D721Med (cell line): ENCODE measurements at regions not wholly inside any gene's neighbourhood (a gene's known extent, or its start where the extent isn't known, plus 50 kb on each side); places are given as distances from the start of the nearest gene placed in this dataset.
"Not testable (repeated sequence)": the region's sequence is repeated elsewhere in the genome, so short reads cannot be mapped to it uniquely, and the experiment has no call there.

ENCODE experiments used
- DNase-seq: peaks from one replicate; pipeline ENCODE4 v3.0.0; 2011; ENCODE audit warnings: low spot score; ENCODE audit not compliant: insufficient read length
- FAIRE-seq: peaks from 2 replicates; lab custom pipeline; 2011; peaks lifted over from hg19 to GRCh38; lab: Jason Lieb, UNC
- TF ChIP-seq, protein P1 (sequence below): IDR thresholded peaks from 2 replicates; pipeline ENCODE4 v1.5.1; 2012; ENCODE audit warnings: mild to moderate bottlenecking, control low read depth; ENCODE audit not compliant: insufficient read depth; ENCODE audit errors: missing control alignments

DNA sequence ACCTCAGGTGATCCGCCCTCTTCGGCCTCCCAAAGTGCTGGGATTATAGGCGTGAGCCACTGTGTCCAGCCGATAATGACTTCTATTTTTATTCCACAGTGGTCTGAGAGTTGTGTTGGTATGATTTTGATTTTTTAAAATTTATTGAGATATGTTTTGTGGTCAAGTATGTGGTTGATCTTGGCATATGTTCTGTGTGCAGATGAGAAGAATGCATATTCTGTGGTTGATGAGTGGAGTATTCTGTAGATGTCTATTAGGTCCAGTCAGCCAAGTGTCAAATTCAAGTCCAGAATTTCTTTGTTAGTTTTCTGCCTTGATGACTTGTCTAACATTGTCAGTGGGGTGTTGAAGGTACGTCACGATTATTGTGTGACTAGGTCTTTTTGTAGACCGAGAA lies 338.2 kb upstream of the TARS1 start:
- TF ChIP-seq, protein P1, sequence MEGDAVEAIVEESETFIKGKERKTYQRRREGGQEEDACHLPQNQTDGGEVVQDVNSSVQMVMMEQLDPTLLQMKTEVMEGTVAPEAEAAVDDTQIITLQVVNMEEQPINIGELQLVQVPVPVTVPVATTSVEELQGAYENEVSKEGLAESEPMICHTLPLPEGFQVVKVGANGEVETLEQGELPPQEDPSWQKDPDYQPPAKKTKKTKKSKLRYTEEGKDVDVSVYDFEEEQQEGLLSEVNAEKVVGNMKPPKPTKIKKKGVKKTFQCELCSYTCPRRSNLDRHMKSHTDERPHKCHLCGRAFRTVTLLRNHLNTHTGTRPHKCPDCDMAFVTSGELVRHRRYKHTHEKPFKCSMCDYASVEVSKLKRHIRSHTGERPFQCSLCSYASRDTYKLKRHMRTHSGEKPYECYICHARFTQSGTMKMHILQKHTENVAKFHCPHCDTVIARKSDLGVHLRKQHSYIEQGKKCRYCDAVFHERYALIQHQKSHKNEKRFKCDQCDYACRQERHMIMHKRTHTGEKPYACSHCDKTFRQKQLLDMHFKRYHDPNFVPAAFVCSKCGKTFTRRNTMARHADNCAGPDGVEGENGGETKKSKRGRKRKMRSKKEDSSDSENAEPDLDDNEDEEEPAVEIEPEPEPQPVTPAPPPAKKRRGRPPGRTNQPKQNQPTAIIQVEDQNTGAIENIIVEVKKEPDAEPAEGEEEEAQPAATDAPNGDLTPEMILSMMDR = no peak
- DNase-seq (no peak), FAIRE-seq (no peak)

DNA sequence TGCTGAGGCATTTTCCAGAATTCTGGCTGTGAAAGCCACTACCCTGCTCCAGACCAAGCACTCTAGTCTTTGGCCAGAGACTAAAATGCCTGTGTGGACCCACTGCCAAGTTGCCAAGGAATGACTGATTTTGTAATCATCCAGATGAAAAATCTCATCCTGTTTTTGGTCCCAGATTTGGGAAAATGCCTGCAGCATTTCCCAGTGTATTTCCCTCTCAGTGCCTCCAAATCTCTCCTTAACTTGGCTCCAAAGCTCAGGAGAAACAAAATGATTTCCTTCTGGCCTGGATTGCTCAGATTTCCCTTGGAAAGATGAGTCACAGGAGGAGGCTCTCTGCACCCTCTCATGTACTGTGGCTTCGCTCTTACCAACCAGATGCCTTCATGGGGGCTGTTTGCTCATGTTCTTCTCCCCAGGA lies 335.2 kb upstream of the TARS1 start:
- DNase-seq = no peak
- no peak for FAIRE-seq
- TF ChIP-seq, protein P1 = no peak

DNA sequence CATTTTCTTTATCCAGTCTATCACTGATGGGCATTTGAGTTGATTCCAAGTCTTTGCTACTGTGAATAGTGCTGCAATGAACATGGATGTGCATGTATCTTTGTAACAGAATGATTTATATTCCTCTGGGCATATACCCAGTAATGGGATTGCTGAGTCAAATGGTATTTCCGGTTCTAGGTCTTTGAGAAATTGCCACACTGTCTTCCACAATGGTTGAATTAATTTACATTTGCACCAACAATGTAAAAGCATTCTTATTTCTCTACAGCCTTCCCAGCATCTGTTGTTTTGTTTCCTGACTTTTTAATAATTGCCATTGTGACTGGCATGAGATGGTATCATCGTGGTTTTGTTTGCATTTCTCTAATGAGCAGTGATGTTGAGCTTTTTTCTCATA lies 330.3 kb upstream of the TARS1 start:
- FAIRE-seq, DNase-seq: not testable (repeated sequence)

DNA sequence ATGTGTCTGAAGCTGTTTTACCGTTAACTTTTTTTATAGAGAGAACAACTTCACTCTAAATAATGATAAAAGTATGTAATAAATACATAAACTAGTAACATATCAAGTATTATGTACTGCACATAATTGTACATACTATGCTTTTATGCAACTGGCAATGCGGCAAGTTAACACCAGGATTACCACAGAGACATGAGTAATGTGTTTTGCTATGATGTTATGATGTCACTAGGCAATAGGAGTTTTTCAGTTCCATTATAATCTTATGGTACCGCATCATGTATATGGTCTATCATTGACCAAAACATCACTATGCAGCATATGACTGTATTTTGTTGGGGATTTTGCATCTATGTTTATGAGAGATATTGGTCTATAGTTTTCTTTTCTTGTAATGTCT lies 326.4 kb upstream of the TARS1 start:
- DNase-seq = no peak
- no peak for FAIRE-seq
- TF ChIP-seq, protein P1 = no peak

DNA sequence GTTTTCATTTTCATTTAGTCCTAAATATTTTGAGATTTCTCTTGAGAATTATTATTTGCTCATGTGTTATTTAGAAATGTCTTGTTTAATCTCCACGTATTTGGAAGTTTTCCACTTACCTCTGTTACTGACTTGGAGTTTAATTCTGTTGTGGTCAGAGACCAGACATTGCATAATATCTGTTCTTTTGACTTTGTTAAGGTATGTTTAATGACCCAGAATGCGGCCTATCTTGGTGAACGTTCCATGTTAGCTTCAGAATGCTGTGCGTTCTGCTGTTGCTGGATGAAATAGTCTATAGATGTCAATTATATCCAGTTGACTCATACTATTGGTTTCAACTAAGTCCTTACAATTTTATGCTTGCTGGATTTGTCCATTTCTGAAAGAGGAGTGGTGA lies 325.3 kb upstream of the TARS1 start:
- TF ChIP-seq, protein P1 = no peak
- DNase-seq = no peak
- no peak for FAIRE-seq

DNA sequence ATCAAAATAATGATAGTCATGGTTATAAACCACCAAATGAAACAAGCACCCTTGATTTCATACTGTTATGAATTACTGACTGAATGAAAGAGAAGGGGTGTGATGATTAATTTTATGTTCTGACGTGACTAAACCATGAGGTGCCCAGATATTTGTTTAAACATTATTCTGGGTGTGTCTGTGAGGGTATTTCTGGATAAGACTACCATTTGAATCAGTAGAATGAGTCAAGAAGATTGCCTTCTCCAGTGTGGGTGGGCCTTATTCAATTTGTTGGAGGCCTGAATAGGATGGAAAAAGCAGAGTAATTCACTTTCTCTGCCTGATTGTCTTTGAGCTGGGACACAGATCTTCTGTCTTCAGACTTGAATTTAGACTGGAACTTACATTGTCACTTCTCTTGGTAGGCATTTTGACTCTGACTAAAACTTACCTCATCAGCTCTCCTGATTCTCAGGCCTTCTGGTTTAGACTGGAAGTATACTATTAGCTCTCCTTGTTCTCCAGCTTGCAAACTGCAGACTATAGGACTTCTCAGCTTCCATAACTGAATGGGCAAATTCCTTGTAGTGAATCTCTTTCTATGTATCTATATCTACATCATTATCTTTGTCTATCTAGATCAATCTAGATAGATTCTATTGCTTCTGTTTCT lies 321.9 kb upstream of the TARS1 start:
- DNase-seq (no peak), FAIRE-seq (no peak)
- TF ChIP-seq, protein P1 = no peak

DNA sequence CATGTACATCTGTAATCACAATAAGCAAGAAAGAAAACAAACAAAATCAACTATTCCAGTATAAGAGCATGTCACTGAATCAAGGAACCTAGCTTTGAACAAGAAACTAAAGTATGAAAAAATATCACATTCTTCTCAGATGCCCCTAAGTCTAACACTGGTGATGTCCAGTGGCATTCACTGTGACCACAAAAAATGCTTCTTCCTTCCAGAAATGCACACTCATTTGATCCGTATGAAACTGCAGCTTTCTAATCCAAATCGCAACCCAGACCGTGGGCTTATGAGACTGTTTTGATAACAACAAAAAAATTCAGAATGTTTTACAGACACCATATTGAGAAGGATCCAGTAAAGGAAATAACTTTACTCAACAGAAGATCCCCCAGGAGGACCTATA lies 320.1 kb upstream of the TARS1 start:
- DNase-seq = no peak
- no peak for FAIRE-seq
- TF ChIP-seq, protein P1 = no peak

DNA sequence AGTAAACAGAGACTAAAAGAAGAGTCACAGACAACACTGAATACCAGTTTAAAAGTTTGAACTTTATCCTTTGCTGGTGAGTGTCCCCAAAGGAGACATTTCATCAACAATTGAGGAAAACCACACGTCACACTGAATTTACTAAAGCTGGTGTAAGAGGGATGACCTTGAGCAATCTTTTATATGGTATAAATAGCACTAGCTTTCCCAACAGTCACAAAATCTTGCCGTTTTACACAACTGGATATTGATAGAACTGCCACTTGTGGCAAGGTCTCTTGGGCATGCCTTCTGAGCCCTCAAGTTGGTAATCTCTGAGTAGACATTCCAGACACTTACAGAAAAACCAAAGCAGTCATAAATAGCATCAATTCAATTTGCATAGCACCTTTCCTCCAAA lies 311.5 kb upstream of the TARS1 start:
- FAIRE-seq (no peak), DNase-seq (no peak)
- TF ChIP-seq, protein P1 = no peak
